ENCODE measurements at regions not wholly inside any gene's neighbourhood (a gene's known extent, or its start where the extent isn't known, plus 50 kb on each side); places are given as distances from the start of the nearest gene placed in this dataset.

DNA sequence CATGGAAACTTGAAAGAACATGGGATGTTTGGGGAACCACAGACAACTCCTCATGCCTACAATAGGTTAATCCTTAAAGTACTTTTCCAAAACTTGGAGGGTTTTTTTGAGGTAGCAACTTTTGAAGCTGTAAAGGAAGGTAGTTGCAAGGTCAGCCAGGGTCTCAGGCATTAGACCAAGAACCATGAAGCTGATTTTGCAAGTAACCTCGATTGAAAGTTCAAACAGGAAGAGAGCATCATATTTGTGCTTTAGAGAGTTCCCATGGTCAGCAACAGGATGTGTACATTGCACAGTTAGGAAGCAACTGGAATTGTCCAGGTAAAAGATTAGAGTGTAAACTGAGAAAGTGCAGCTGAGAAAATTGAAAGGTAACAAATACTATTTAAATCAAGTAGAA is 199.8 kb upstream of the NR2F2 start:
- no peak for TF ChIP-seq EZH2 (optimal IDR thresholded peaks at IDR 0.05; ENCODE audit: low read depth, low read length)
- TF ChIP-seq, protein P1, sequence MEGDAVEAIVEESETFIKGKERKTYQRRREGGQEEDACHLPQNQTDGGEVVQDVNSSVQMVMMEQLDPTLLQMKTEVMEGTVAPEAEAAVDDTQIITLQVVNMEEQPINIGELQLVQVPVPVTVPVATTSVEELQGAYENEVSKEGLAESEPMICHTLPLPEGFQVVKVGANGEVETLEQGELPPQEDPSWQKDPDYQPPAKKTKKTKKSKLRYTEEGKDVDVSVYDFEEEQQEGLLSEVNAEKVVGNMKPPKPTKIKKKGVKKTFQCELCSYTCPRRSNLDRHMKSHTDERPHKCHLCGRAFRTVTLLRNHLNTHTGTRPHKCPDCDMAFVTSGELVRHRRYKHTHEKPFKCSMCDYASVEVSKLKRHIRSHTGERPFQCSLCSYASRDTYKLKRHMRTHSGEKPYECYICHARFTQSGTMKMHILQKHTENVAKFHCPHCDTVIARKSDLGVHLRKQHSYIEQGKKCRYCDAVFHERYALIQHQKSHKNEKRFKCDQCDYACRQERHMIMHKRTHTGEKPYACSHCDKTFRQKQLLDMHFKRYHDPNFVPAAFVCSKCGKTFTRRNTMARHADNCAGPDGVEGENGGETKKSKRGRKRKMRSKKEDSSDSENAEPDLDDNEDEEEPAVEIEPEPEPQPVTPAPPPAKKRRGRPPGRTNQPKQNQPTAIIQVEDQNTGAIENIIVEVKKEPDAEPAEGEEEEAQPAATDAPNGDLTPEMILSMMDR (IDR thresholded peaks at IDR 0.05; ENCODE audit: low read length) = no peak

Measured in MM.1S (cell line).